H1 (cell line): ENCODE measurements at regions not wholly inside any gene's neighbourhood (a gene's known extent, or its start where the extent isn't known, plus 50 kb on each side); places are given as distances from the start of the nearest gene placed in this dataset.

Experiments used
- CTCF ChIP-seq, 3 experiments: IDR thresholded peaks; 1 replicate in 2 of 3; 2 replicates in 1 of 3; pipeline versions ENCODE4 v1.5.1 to v1.6.1; 2011; ENCODE audit warnings: low read length in 3 of 3, mild to moderate bottlenecking in 3 of 3, inconsistent platforms in 2 of 3, low read depth in 1 of 3, moderate library complexity in 1 of 3; ENCODE audit not compliant: insufficient read depth in 1 of 3; ENCODE audit errors: control extremely low read depth in 1 of 3
- EZH2 ChIP-seq: fragments of 200-600 bp; sonication (generic); IDR thresholded peaks from 2 replicates; pipeline ENCODE4 v1.7.1; 2012; ENCODE audit warnings: low read depth, mild to moderate bottlenecking, moderate library complexity, low read length, inconsistent platforms; ENCODE audit not compliant: severe bottlenecking
- PHF8 ChIP-seq: fragments of 200-600 bp; sonication (generic); conservative IDR thresholded peaks from 2 replicates; pipeline ENCODE4 v1.7.1; 2012; ENCODE audit warnings: low read depth, mild to moderate bottlenecking, inconsistent platforms, low read length, moderate library complexity

GRCh38 chr15:67936258-67936657 lies 96.4 kb upstream of the RNU6-1 start:
- TF ChIP-seq EZH2 (no peak), PHF8 (no peak), CTCF (IDR thresholded peaks at IDR 0.05; ENCODE audit: control extremely low read depth in 1 of 3, insufficient read depth in 1 of 3, low read depth in 1 of 3, low read length in 3 of 3) (no peak)
